ENCODE measurements at regions not wholly inside any gene's neighbourhood (a gene's known extent, or its start where the extent isn't known, plus 50 kb on each side); places are given as distances from the start of the nearest gene placed in this dataset.

GRCh38 chr7:106416430-106416829 lies 131.6 kb upstream of the NAMPT start:
- TF ChIP-seq CTCF (IDR thresholded peaks at IDR 0.05): no peak
- no peak for TF ChIP-seq POLR2A (IDR thresholded peaks at IDR 0.05)
- no peak for TF ChIP-seq POLR2AphosphoS5 (IDR thresholded peaks at IDR 0.05)
